HFFc6 (cell line): ENCODE measurements at regions not wholly inside any gene's neighbourhood (a gene's known extent, or its start where the extent isn't known, plus 50 kb on each side); places are given as distances from the start of the nearest gene placed in this dataset.
"Not testable (repeated sequence)": the region's sequence is repeated elsewhere in the genome, so short reads cannot be mapped to it uniquely, and the experiment has no call there.

Experiments used
- DNase-seq: peaks from one replicate; pipeline ENCODE4 v3.0.0-alpha.2; 2018
- H3K27ac Mint-ChIP-seq: 2 replicates; pipeline ENCODE4 v1.8.0; 2020; ENCODE audit warnings: mild to moderate bottlenecking, mixed read lengths
- H3K27me3 Mint-ChIP-seq: 2 replicates; pipeline ENCODE4 v1.8.0; 2021; ENCODE audit warnings: mild to moderate bottlenecking, moderate library complexity, mixed read lengths; ENCODE audit not compliant: insufficient read depth
- H3K36me3 Mint-ChIP-seq: 2 replicates; pipeline ENCODE4 v1.8.0; 2021; ENCODE audit warnings: low read depth, mixed read lengths
- H3K4me1 Mint-ChIP-seq: 2 replicates; pipeline ENCODE4 v1.8.0; 2020; ENCODE audit warnings: low read depth, mixed read lengths
- H3K4me3 Mint-ChIP-seq: 2 replicates; pipeline ENCODE4 v1.8.0; 2020; ENCODE audit warnings: mild to moderate bottlenecking, moderate library complexity, mixed read lengths
- H3K9me3 Mint-ChIP-seq: 2 replicates; pipeline ENCODE4 v1.8.0; 2020; ENCODE audit warnings: mild to moderate bottlenecking, mixed read lengths
- CTCF ChIP-seq: fragments of 200-600 bp; sonication (generic); IDR thresholded peaks from 2 replicates; pipeline ENCODE4 v1.5.0; 2021; ENCODE audit warnings: antibody characterized with exemption, mild to moderate bottlenecking

- Mint-ChIP-seq H3K27me3 (peaks cover 20% of the 10 kb centered on the region), H3K4me1 (peaks cover 9% of the 10 kb centered on the region; the same call in 1 of the 2 replicates), H3K36me3 (no peaks in the 10 kb centered on the region), H3K27ac (no peak overlapping the region), H3K4me3 (no peak overlapping the region), H3K9me3 (no peaks in the 10 kb centered on the region)
- TF ChIP-seq CTCF: no peak
- DNase-seq: no peak
These were observed 90.2 kb upstream of the VGLL4 start for GRCh38 chr3:11733914-11734313.

GRCh38 chr3:11727207-11727606, 83.5 kb upstream of the VGLL4 start:
- no peaks in the 10 kb centered on the region for H3K4me1 Mint-ChIP-seq
- peaks cover 15% of the 10 kb centered on the region for H3K27me3 Mint-ChIP-seq
- TF ChIP-seq CTCF: no peak
- no peak for DNase-seq
- H3K9me3 Mint-ChIP-seq: no peaks in the 10 kb centered on the region
- H3K4me3 Mint-ChIP-seq: no peak overlapping the region
- H3K27ac Mint-ChIP-seq: no peak overlapping the region
- H3K36me3 Mint-ChIP-seq: no peaks in the 10 kb centered on the region

- H3K4me3 Mint-ChIP-seq: no peak overlapping the region
- no peak overlapping the region for H3K27ac Mint-ChIP-seq
- no peaks in the 10 kb centered on the region for H3K9me3 Mint-ChIP-seq
- no peak for TF ChIP-seq CTCF
- H3K27me3 Mint-ChIP-seq: peaks cover 13% of the 10 kb centered on the region
- no peak for DNase-seq
- no peaks in the 10 kb centered on the region for H3K36me3 Mint-ChIP-seq
- H3K4me1 Mint-ChIP-seq: peaks cover 2% of the 10 kb centered on the region
These were observed 82.4 kb upstream of the VGLL4 start for GRCh38 chr3:11726146-11726545.

GRCh38 chr3:11725340-11725641, 81.6 kb upstream of the VGLL4 start:
- not testable (repeated sequence) for H3K27ac Mint-ChIP-seq, DNase-seq, H3K4me3 Mint-ChIP-seq, H3K9me3 Mint-ChIP-seq, H3K36me3 Mint-ChIP-seq
- Mint-ChIP-seq H3K4me1 (peaks cover 11% of the 10 kb centered on the region), H3K27me3 (peaks cover 17% of the 10 kb centered on the region)

GRCh38 chr3:11724615-11725339, 81.1 kb upstream of the VGLL4 start:
- TF ChIP-seq CTCF: no peak
- H3K36me3 Mint-ChIP-seq: no peaks in the 10 kb centered on the region
- H3K27ac Mint-ChIP-seq: no peak overlapping the region
- H3K4me3 Mint-ChIP-seq: no peak overlapping the region
- no peak for DNase-seq
- H3K4me1 Mint-ChIP-seq: peaks cover 11% of the 10 kb centered on the region
- no peaks in the 10 kb centered on the region for H3K9me3 Mint-ChIP-seq
- peaks cover 17% of the 10 kb centered on the region for H3K27me3 Mint-ChIP-seq

- H3K4me3 Mint-ChIP-seq: no peak overlapping the region
- H3K4me1 Mint-ChIP-seq: peaks cover 32% of the 10 kb centered on the region
- no peak overlapping the region for H3K27ac Mint-ChIP-seq
- no peak for TF ChIP-seq CTCF
- H3K36me3 Mint-ChIP-seq: no peaks in the 10 kb centered on the region
- H3K9me3 Mint-ChIP-seq: no peaks in the 10 kb centered on the region
- peaks cover 12% of the 10 kb centered on the region for H3K27me3 Mint-ChIP-seq
- DNase-seq: no peak
These were observed 77.8 kb upstream of the VGLL4 start for GRCh38 chr3:11721479-11721878.
